ENCODE measurements at regions not wholly inside any gene's neighbourhood (a gene's known extent, or its start where the extent isn't known, plus 50 kb on each side); places are given as distances from the start of the nearest gene placed in this dataset.

- H3K36me3 ChIP-seq = no peaks in the 10 kb centered on the region
- H3K27me3 ChIP-seq = no peaks in the 10 kb centered on the region
- no peak for TF ChIP-seq CTCF (IDR thresholded peaks at IDR 0.05)
- peaks cover 0 to 14% (median 0%) of the 10 kb centered on the region in 3 donors for H3K9me3 ChIP-seq
- H3K4me1 ChIP-seq = no peaks in the 10 kb centered on the region
- DNase-seq = no peak
- intact Hi-C loops (cut with DNase I; ENCODE audit: low total_unique reads) = no loop called here
- H3K27ac ChIP-seq = no peak overlapping the region
- no peak overlapping the region for H3K4me3 ChIP-seq
Observed at GRCh38 chr5:24385070-24385469, 259.7 kb downstream of the CDH10 start.

GRCh38 chr5:24385617-24386016 lies 259.2 kb downstream of the CDH10 start:
- no peak for DNase-seq
- Histone ChIP-seq H3K4me1 (no peaks in the 10 kb centered on the region), H3K27me3 (no peaks in the 10 kb centered on the region), H3K36me3 (no peaks in the 10 kb centered on the region), H3K4me3 (no peak overlapping the region), H3K27ac (no peak overlapping the region), H3K9me3 (peaks cover 0 to 14% (median 0%) of the 10 kb centered on the region in 3 donors)
- intact Hi-C loops (cut with DNase I; ENCODE audit: low total_unique reads) = no loop called here
- TF ChIP-seq CTCF (IDR thresholded peaks at IDR 0.05) = no peak

- DNase-seq = no peak
- Histone ChIP-seq H3K27ac (no peak overlapping the region), H3K9me3 (peaks cover 0 to 14% (median 0%) of the 10 kb centered on the region in 3 donors), H3K27me3 (no peaks in the 10 kb centered on the region), H3K4me3 (no peak overlapping the region), H3K36me3 (no peaks in the 10 kb centered on the region), H3K4me1 (no peaks in the 10 kb centered on the region)
- TF ChIP-seq CTCF (IDR thresholded peaks at IDR 0.05) = no peak
- intact Hi-C loops (cut with DNase I; ENCODE audit: low total_unique reads) = no loop called here
Observed at GRCh38 chr5:24388448-24388847, 256.3 kb downstream of the CDH10 start.

- Histone ChIP-seq H3K27me3 (no peaks in the 10 kb centered on the region), H3K27ac (no peak overlapping the region), H3K9me3 (peaks cover 0 to 14% (median 0%) of the 10 kb centered on the region in 3 donors), H3K4me1 (no peaks in the 10 kb centered on the region), H3K4me3 (no peak overlapping the region), H3K36me3 (no peaks in the 10 kb centered on the region)
- DNase-seq = no peak
- intact Hi-C loops (cut with DNase I; ENCODE audit: low total_unique reads) = no loop called here
- no peak for TF ChIP-seq CTCF (IDR thresholded peaks at IDR 0.05)
Observed at GRCh38 chr5:24389968-24390367, 254.8 kb downstream of the CDH10 start.

GRCh38 chr5:24391816-24392215 lies 253.0 kb downstream of the CDH10 start:
- Histone ChIP-seq H3K4me3 (no peak overlapping the region), H3K27me3 (no peaks in the 10 kb centered on the region), H3K27ac (no peak overlapping the region), H3K4me1 (no peaks in the 10 kb centered on the region), H3K9me3 (peaks cover 0 to 14% (median 0%) of the 10 kb centered on the region in 3 donors), H3K36me3 (no peaks in the 10 kb centered on the region)
- DNase-seq = no peak
- intact Hi-C loops (cut with DNase I; ENCODE audit: low total_unique reads) = no loop called here
- no peak for TF ChIP-seq CTCF (IDR thresholded peaks at IDR 0.05)

GRCh38 chr5:24397601-24398000 lies 247.2 kb downstream of the CDH10 start:
- H3K9me3 ChIP-seq = peaks cover 0 to 5% (median 0%) of the 10 kb centered on the region in 3 donors
- no peak overlapping the region for H3K27ac ChIP-seq
- H3K36me3 ChIP-seq = no peaks in the 10 kb centered on the region
- intact Hi-C loops (cut with DNase I; ENCODE audit: low total_unique reads) = no loop called here
- no peaks in the 10 kb centered on the region for H3K4me1 ChIP-seq
- TF ChIP-seq CTCF (IDR thresholded peaks at IDR 0.05) = no peak
- no peak for DNase-seq
- H3K4me3 ChIP-seq = no peak overlapping the region
- no peaks in the 10 kb centered on the region for H3K27me3 ChIP-seq

Data from tibial artery (tissue), 4 donors.